BJ (cell line): ENCODE measurements at regions not wholly inside any gene's neighbourhood (a gene's known extent, or its start where the extent isn't known, plus 50 kb on each side); places are given as distances from the start of the nearest gene placed in this dataset.
"Not testable (repeated sequence)": the region's sequence is repeated elsewhere in the genome, so short reads cannot be mapped to it uniquely, and the experiment has no call there.

Experiments
- CTCF ChIA-PET: fragments of 350-600 bp; formaldehyde crosslinking; extraction: SDS; loops from one replicate; lab custom pipeline; 2021; ENCODE audit warnings: antibody characterized with exemption, inconsistent platforms; lab: Yijun Ruan, JAX
- POLR2A ChIA-PET: fragments of 300-600 bp; sonication (Branson Sonifier 250); formaldehyde crosslinking; extraction: SDS; loops from one replicate; lab custom pipeline; 2021; ENCODE audit warnings: antibody characterized with exemption; lab: Charles Lee
- DNase-seq: peaks from one replicate; pipeline ENCODE4 v3.0.0-alpha.2; 2011; ENCODE audit warnings: low read depth
- H3K27me3 ChIP-seq: 2 replicates; pipeline ENCODE4 v1.6.0; 2011; ENCODE audit warnings: low read length; ENCODE audit not compliant: control insufficient read depth, insufficient read depth
- H3K36me3 ChIP-seq: 2 replicates; pipeline ENCODE4 v1.5.1; 2011; ENCODE audit warnings: low read length; ENCODE audit not compliant: control insufficient read depth, insufficient read depth
- H3K4me3 ChIP-seq: 2 replicates; pipeline ENCODE4 v1.5.1; 2011; ENCODE audit warnings: low read depth, mild to moderate bottlenecking, control low read depth, low read length
- TF ChIP-seq, protein P1 (sequence below): IDR thresholded peaks from 2 replicates; pipeline ENCODE4 v1.5.1; 2011; ENCODE audit warnings: low read depth, mild to moderate bottlenecking, control low read depth, inconsistent platforms, low read length, moderate library complexity; ENCODE audit not compliant: insufficient read depth

DNA sequence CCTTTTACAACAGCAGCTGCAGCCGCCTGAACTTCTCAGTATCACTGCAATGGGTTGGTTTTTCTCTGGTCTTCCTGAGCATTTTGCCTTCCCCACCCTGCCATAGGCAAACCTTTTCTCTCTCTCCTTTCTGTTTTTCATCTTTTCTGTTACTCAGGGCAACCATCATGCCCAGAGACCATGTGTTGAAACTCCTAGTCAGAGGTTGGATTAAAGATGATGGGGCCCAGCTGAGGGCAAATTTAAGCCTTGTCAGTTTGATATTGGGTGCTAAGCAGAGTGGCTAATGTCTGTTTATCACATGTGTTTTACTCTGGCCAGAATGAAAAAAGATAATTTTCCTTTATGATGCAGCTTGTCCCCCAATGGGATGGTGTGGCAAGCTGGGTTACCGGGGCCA is 107.9 kb upstream of the PMCH start:
- ChIA-PET CTCF (interaction anchor here (0.9 kb wide), 1 partner anchor 72 kb away, joined by 3 read pairs; no protein-coding TSS in a partner anchor), POLR2A (interaction anchor here (0.7 kb wide), 1 partner anchor 20 kb away, joined by 3 read pairs; no protein-coding TSS in a partner anchor)
- Histone ChIP-seq H3K36me3 (no peaks in the 10 kb centered on the region), H3K27me3 (no peaks in the 10 kb centered on the region), H3K4me3 (no peak overlapping the region)
- DNase-seq: no peak
- TF ChIP-seq, protein P1, sequence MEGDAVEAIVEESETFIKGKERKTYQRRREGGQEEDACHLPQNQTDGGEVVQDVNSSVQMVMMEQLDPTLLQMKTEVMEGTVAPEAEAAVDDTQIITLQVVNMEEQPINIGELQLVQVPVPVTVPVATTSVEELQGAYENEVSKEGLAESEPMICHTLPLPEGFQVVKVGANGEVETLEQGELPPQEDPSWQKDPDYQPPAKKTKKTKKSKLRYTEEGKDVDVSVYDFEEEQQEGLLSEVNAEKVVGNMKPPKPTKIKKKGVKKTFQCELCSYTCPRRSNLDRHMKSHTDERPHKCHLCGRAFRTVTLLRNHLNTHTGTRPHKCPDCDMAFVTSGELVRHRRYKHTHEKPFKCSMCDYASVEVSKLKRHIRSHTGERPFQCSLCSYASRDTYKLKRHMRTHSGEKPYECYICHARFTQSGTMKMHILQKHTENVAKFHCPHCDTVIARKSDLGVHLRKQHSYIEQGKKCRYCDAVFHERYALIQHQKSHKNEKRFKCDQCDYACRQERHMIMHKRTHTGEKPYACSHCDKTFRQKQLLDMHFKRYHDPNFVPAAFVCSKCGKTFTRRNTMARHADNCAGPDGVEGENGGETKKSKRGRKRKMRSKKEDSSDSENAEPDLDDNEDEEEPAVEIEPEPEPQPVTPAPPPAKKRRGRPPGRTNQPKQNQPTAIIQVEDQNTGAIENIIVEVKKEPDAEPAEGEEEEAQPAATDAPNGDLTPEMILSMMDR: no peak

- POLR2A ChIA-PET, DNase-seq, H3K4me3 ChIP-seq, H3K27me3 ChIP-seq, H3K36me3 ChIP-seq: not testable (repeated sequence)
- CTCF ChIA-PET: interaction anchor here (0.9 kb wide), 1 partner anchor 48 kb away, joined by 3 read pairs; no protein-coding TSS in a partner anchor
Observed at GRCh38 chr12:102304667-102305066, 107.0 kb upstream of the PMCH start.

GRCh38 chr12:102302553-102302952 is 104.9 kb upstream of the PMCH start:
- CTCF ChIA-PET: no interaction called here
- no peak for DNase-seq
- Histone ChIP-seq H3K27me3 (no peaks in the 10 kb centered on the region), H3K36me3 (no peaks in the 10 kb centered on the region), H3K4me3 (no peak overlapping the region)
- TF ChIP-seq, protein P1: no peak
- POLR2A ChIA-PET: no interaction called here

GRCh38 chr12:102301547-102301946 is 103.9 kb upstream of the PMCH start:
- ChIA-PET POLR2A (no interaction called here), CTCF (interaction anchor here (1.5 to 1.8 kb wide), 2 partner anchors 185 to 439 kb away, joined by 3 to 4 read pairs; no protein-coding TSS in a partner anchor)
- DNase-seq: no peak
- H3K36me3 ChIP-seq: no peaks in the 10 kb centered on the region
- no peak overlapping the region for H3K4me3 ChIP-seq
- TF ChIP-seq, protein P1: no peak
- H3K27me3 ChIP-seq: no peaks in the 10 kb centered on the region

- TF ChIP-seq, protein P1: peak; percentile 34; the same call in 1 of the 2 replicates
- H3K27me3 ChIP-seq: no peaks in the 10 kb centered on the region
- POLR2A ChIA-PET: no interaction called here
- H3K36me3 ChIP-seq: no peaks in the 10 kb centered on the region
- H3K4me3 ChIP-seq: no peak overlapping the region
- CTCF ChIA-PET: interaction anchor here (0.5 to 1.8 kb wide), 5 partner anchors 20 to 439 kb away, joined by 3 to 5 read pairs (median 3); no protein-coding TSS in a partner anchor
- no peak for DNase-seq
Observed at GRCh38 chr12:102300824-102301461, 103.3 kb upstream of the PMCH start.
